SU-DHL-6 (cell line): ENCODE measurements at regions not wholly inside any gene's neighbourhood (a gene's known extent, or its start where the extent isn't known, plus 50 kb on each side); places are given as distances from the start of the nearest gene placed in this dataset.

Experiments
- EZH2phosphoT487 ChIP-seq: fragments of 200-600 bp; sonication (generic), shearing (Covaris generic); conservative IDR thresholded peaks from 2 replicates; pipeline ENCODE4 v1.6.1; 2018; ENCODE audit warnings: mild to moderate bottlenecking, antibody characterized with exemption, low read length, moderate library complexity, mixed read lengths
- TF ChIP-seq, protein P1 (sequence below): fragments of 200-600 bp; sonication (generic); IDR thresholded peaks from one replicate; pipeline ENCODE4 v1.5.1; 2017; ENCODE audit warnings: antibody characterized with exemption, mild to moderate bottlenecking, low read length, moderate library complexity; ENCODE audit not compliant: insufficient read depth, poor library complexity, severe bottlenecking

DNA sequence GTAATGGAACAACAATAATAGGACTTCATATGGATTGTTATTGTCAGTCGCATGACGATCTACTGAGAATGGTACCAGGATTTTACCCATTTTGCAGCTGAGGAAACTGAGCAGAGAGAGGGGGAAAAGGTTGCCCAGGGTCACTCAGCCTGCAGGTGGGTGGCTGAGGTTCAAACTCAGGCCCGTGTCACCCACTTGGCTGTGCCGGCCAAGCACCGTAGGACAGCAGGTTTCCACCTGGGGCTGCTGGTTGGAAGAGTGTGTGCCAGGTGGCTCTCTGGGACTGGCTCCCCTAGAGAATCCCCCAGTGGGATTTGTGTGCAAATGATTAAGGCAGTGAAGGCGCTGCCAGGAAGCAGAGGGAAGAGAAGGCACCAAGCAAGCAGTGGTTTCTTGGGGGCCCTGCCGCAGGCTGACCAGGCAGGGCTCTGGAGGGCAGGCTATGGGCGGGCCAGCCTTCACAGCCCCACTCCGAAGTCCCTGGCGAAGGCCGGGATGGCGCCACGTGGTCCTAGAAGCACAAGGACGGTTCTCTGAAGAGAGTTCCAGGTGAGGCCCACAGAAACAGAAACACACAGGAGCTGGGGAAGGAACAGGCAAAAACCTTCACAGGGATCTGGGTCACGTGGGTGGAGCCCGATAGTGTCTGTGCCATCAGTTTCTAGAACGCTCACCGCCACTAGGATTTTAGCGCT lies 163.5 kb downstream of the IRF8 start:
- TF ChIP-seq, protein P1, sequence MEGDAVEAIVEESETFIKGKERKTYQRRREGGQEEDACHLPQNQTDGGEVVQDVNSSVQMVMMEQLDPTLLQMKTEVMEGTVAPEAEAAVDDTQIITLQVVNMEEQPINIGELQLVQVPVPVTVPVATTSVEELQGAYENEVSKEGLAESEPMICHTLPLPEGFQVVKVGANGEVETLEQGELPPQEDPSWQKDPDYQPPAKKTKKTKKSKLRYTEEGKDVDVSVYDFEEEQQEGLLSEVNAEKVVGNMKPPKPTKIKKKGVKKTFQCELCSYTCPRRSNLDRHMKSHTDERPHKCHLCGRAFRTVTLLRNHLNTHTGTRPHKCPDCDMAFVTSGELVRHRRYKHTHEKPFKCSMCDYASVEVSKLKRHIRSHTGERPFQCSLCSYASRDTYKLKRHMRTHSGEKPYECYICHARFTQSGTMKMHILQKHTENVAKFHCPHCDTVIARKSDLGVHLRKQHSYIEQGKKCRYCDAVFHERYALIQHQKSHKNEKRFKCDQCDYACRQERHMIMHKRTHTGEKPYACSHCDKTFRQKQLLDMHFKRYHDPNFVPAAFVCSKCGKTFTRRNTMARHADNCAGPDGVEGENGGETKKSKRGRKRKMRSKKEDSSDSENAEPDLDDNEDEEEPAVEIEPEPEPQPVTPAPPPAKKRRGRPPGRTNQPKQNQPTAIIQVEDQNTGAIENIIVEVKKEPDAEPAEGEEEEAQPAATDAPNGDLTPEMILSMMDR = no peak
- TF ChIP-seq EZH2phosphoT487 = no peak
